PFSK-1 (cell line): ENCODE measurements at regions not wholly inside any gene's neighbourhood (a gene's known extent, or its start where the extent isn't known, plus 50 kb on each side); places are given as distances from the start of the nearest gene placed in this dataset.
A peak's percentile ranks its signal among the peaks of the same experiment; 100 is the strongest.

Source experiments
- FOXP2 ChIP-seq: optimal IDR thresholded peaks from 2 replicates; pipeline ENCODE3; 2011; ENCODE audit warnings: borderline replicate concordance, control low read depth, inconsistent platforms; ENCODE audit not compliant: insufficient read depth; ENCODE audit errors: extremely low read length, extremely low read depth
- POLR2AphosphoS5 ChIP-seq: IDR thresholded peaks from 2 replicates; pipeline ENCODE4 v1.6.1; 2012; ENCODE audit warnings: low read depth, mild to moderate bottlenecking, control low read depth, low read length, moderate library complexity
- REST ChIP-seq, 2 experiments: IDR thresholded peaks; 2 replicates each; pipeline versions ENCODE4 v1.6.1 to v1.8.0; 2011 to 2012; ENCODE audit warnings: low read depth in 2 of 2, low read length in 2 of 2, control low read depth in 1 of 2, inconsistent platforms in 1 of 2, mild to moderate bottlenecking in 1 of 2, moderate library complexity in 1 of 2; ENCODE audit not compliant: insufficient read depth in 1 of 2
- SIN3A ChIP-seq: IDR thresholded peaks from 2 replicates; pipeline ENCODE4 v1.6.1; 2012; ENCODE audit warnings: mild to moderate bottlenecking, low read length, moderate library complexity, borderline replicate concordance; ENCODE audit not compliant: insufficient read depth
- TAF1 ChIP-seq: IDR thresholded peaks from 2 replicates; pipeline ENCODE4 v1.6.1; 2012; ENCODE audit warnings: low read length, control low read depth, borderline replicate concordance; ENCODE audit not compliant: insufficient read depth

GRCh38 chr1:212507369-212507768, 74.6 kb downstream of the NENF start:
- TF ChIP-seq FOXP2 (no peak), TAF1 (no peak), REST (IDR thresholded peaks at IDR 0.05; ENCODE audit: insufficient read depth in 1 of 2, low read depth in 2 of 2, low read length in 2 of 2) (no peak), SIN3A (no peak), POLR2AphosphoS5 (no peak)

GRCh38 chr1:212512816-212513559, 80.3 kb downstream of the NENF start:
- no peak for TF ChIP-seq SIN3A
- no peak for TF ChIP-seq REST (IDR thresholded peaks at IDR 0.05; ENCODE audit: insufficient read depth in 1 of 2, low read depth in 2 of 2, low read length in 2 of 2)
- TF ChIP-seq TAF1: no peak
- TF ChIP-seq POLR2AphosphoS5: no peak
- TF ChIP-seq FOXP2: no peak

GRCh38 chr1:212513586-212513985, 80.9 kb downstream of the NENF start:
- TF ChIP-seq REST (IDR thresholded peaks at IDR 0.05; ENCODE audit: insufficient read depth in 1 of 2, low read depth in 2 of 2, low read length in 2 of 2) (no peak), TAF1 (no peak), SIN3A (no peak), FOXP2 (no peak), POLR2AphosphoS5 (no peak)

- TF ChIP-seq TAF1 (no peak), FOXP2 (peak; percentile 98)
Measured at GRCh38 chr1:212514056-212514614, 81.4 kb downstream of the NENF start.

- TF ChIP-seq FOXP2: no peak
- TF ChIP-seq SIN3A: no peak
- no peak for TF ChIP-seq REST (IDR thresholded peaks at IDR 0.05; ENCODE audit: insufficient read depth in 1 of 2, low read depth in 2 of 2, low read length in 2 of 2)
- TF ChIP-seq TAF1: no peak
Measured at GRCh38 chr1:212514782-212515181, 82.1 kb downstream of the NENF start.

GRCh38 chr1:212515329-212515760, 82.6 kb downstream of the NENF start:
- TF ChIP-seq FOXP2: no peak
- no peak for TF ChIP-seq REST (IDR thresholded peaks at IDR 0.05; ENCODE audit: insufficient read depth in 1 of 2, low read depth in 2 of 2, low read length in 2 of 2)
- TF ChIP-seq TAF1: no peak
